CD14-positive monocyte (primary cell): ENCODE measurements at regions not wholly inside any gene's neighbourhood (a gene's known extent, or its start where the extent isn't known, plus 50 kb on each side); places are given as distances from the start of the nearest gene placed in this dataset.

ENCODE experiments used
- DNase-seq, 3 donors: peaks; one replicate each; pipeline ENCODE4 v3.0.0-alpha.2; 2011 to 2022
- H2AFZ ChIP-seq: 2 replicates; pipeline ENCODE4 v1.6.0; 2012; ENCODE audit warnings: mild to moderate bottlenecking, low read depth, low read length, inconsistent platforms; ENCODE audit not compliant: insufficient read depth, poor library complexity, severe bottlenecking
- H3K27ac ChIP-seq, 2 donors: 1 replicate in 1 of 2; 2 replicates in 1 of 2; pipeline ENCODE4 v1.5.1; 2012 to 2013; ENCODE audit warnings: low read length in 2 of 2, control low read depth in 1 of 2, inconsistent platforms in 1 of 2, low read depth in 1 of 2, mild to moderate bottlenecking in 1 of 2
- H3K27me3 ChIP-seq, 2 donors: one replicate each; pipeline versions ENCODE4 v1.6.0 to v1.6.1; 2011 to 2013; ENCODE audit warnings: low read length in 2 of 2; ENCODE audit not compliant: control insufficient read depth in 2 of 2, insufficient read depth in 2 of 2
- H3K36me3 ChIP-seq, 2 donors: replicated peaks in 1 of 2; 1 replicate in 1 of 2; 2 replicates in 1 of 2; pipeline versions ENCODE4 v1.5.1 to v1.6.1; 2012 to 2013; ENCODE audit warnings: low read length in 2 of 2, control low read depth in 1 of 2, inconsistent platforms in 1 of 2, mild to moderate bottlenecking in 1 of 2; ENCODE audit not compliant: insufficient read depth in 2 of 2, control insufficient read depth in 1 of 2
- H3K4me1 ChIP-seq, 2 donors: 1 replicate in 1 of 2; 2 replicates in 1 of 2; pipeline versions ENCODE4 v1.5.1 to v1.6.1; 2012 to 2013; ENCODE audit warnings: low read length in 2 of 2, control low read depth in 1 of 2, inconsistent platforms in 1 of 2, mild to moderate bottlenecking in 1 of 2, moderate library complexity in 1 of 2; ENCODE audit not compliant: insufficient read depth in 2 of 2, control insufficient read depth in 1 of 2
- H3K4me2 ChIP-seq: replicated peaks from 2 replicates; pipeline ENCODE3; 2012; ENCODE audit warnings: low read length, moderate library complexity, mild to moderate bottlenecking; ENCODE audit not compliant: poor library complexity, severe bottlenecking; ENCODE audit errors: extremely low read depth
- H3K4me3 ChIP-seq, 3 experiments: fragments of 200-600 bp in 1 of 3; sonication (generic) in 1 of 3; replicated peaks in 1 of 3; 1 replicate in 2 of 3; 2 replicates in 1 of 3; pipeline ENCODE4 v1.5.1; 2011 to 2013; ENCODE audit warnings: low read length in 3 of 3, mild to moderate bottlenecking in 3 of 3, control low read depth in 2 of 3, low read depth in 2 of 3, inconsistent platforms in 1 of 3, moderate library complexity in 1 of 3
- H3K79me2 ChIP-seq: 2 replicates; pipeline ENCODE4 v1.6.0; 2012; ENCODE audit warnings: mild to moderate bottlenecking, control low read depth, inconsistent platforms, low read length, moderate library complexity; ENCODE audit not compliant: insufficient read depth
- H3K9ac ChIP-seq: 2 replicates; pipeline ENCODE4 v1.6.0; 2017; ENCODE audit warnings: low read length, mild to moderate bottlenecking; ENCODE audit not compliant: insufficient read depth, poor library complexity, severe bottlenecking
- H3K9me3 ChIP-seq, 2 donors: replicated peaks in 1 of 2; 1 replicate in 1 of 2; 2 replicates in 1 of 2; pipeline versions ENCODE4 v1.5.1 to v1.6.1; 2012 to 2013; ENCODE audit warnings: low read length in 2 of 2, control low read depth in 1 of 2; ENCODE audit not compliant: control insufficient read depth in 1 of 2, insufficient read depth in 1 of 2
- H4K20me1 ChIP-seq: 2 replicates; pipeline ENCODE4 v1.6.0; 2012; ENCODE audit warnings: mild to moderate bottlenecking, low read length, control low read depth, moderate library complexity; ENCODE audit not compliant: insufficient read depth
- H3K27ac Mint-ChIP-seq, 7 donors: one replicate each; pipeline ENCODE4 v1.8.0; 2020; ENCODE audit warnings: mild to moderate bottlenecking in 7 of 7, mixed read lengths in 7 of 7, moderate library complexity in 6 of 7, inconsistent platforms in 2 of 7
- H3K27me3 Mint-ChIP-seq, 3 donors: one replicate each; pipeline ENCODE4 v1.8.0; 2021 to 2022; ENCODE audit warnings: low read depth in 3 of 3, mild to moderate bottlenecking in 3 of 3, mixed read lengths in 3 of 3, moderate library complexity in 3 of 3, inconsistent platforms in 1 of 3
- H3K36me3 Mint-ChIP-seq, 2 donors: one replicate each; pipeline ENCODE4 v1.8.0; 2020; ENCODE audit warnings: mixed read lengths in 2 of 2, inconsistent platforms in 1 of 2, mild to moderate bottlenecking in 1 of 2
- H3K4me1 Mint-ChIP-seq: one replicate; pipeline ENCODE4 v1.8.0; 2020; ENCODE audit warnings: mild to moderate bottlenecking, mixed read lengths
- H3K4me3 Mint-ChIP-seq, 2 donors: one replicate each; pipeline ENCODE4 v1.8.0; 2020; ENCODE audit warnings: mild to moderate bottlenecking in 2 of 2, mixed read lengths in 2 of 2, moderate library complexity in 1 of 2
- H3K9me3 Mint-ChIP-seq, 7 donors: one replicate each; pipeline ENCODE4 v1.8.0; 2020 to 2022; ENCODE audit warnings: mixed read lengths in 7 of 7, mild to moderate bottlenecking in 6 of 7, moderate library complexity in 6 of 7, inconsistent platforms in 2 of 7
- WGBS: methylation state at CpG from one replicate; pipeline ENCODE4 v1.1.5; 2013; ENCODE audit warnings: missing lambda C conversion rate; ENCODE audit not compliant: insufficient coverage; 5-methylcytosine and 5-hydroxymethylcytosine counted together
- intact Hi-C, 2 donors: fragments of 100-400 bp; cut with micrococcal nuclease; formaldehyde crosslinking; loops; one replicate each; pipeline versions ENCODE4 v1.15.0 to v1.15.1; 2023
- TF ChIP-seq, protein P1 (sequence below): fragments of 200-600 bp; IDR thresholded peaks from one replicate; pipeline ENCODE4 v1.8.0; 2022; ENCODE audit warnings: antibody characterized with exemption, mild to moderate bottlenecking

DNA sequence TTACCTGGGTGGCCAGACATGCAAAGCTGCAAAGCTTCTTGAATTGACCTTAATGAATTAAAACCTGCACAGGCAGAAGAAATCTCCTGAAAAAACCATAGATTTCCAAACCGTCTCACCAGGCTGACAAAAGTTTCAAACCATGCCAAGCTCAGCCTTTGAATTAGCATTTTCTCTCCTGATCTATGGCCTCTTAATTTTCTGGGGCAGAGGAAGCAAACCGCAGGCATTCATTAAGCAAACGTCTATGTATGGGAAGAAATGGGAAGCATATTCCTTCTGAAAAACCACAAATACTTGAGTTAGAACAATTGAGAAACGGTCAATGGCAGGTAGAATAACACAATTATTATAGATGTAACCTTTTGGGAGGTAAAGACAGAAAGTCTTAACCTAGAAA is 500.2 kb upstream of the NR2F2 start:
- H3K36me3 ChIP-seq, result no peaks in the 10 kb centered on the region
- no peak overlapping the region for H3K9ac ChIP-seq
- no peaks in the 10 kb centered on the region for H3K9me3 ChIP-seq
- intact Hi-C loops, result no loop called here
- H3K9me3 Mint-ChIP-seq, result no peaks in the 10 kb centered on the region
- no peaks in the 10 kb centered on the region for H3K27me3 ChIP-seq
- TF ChIP-seq, protein P1, sequence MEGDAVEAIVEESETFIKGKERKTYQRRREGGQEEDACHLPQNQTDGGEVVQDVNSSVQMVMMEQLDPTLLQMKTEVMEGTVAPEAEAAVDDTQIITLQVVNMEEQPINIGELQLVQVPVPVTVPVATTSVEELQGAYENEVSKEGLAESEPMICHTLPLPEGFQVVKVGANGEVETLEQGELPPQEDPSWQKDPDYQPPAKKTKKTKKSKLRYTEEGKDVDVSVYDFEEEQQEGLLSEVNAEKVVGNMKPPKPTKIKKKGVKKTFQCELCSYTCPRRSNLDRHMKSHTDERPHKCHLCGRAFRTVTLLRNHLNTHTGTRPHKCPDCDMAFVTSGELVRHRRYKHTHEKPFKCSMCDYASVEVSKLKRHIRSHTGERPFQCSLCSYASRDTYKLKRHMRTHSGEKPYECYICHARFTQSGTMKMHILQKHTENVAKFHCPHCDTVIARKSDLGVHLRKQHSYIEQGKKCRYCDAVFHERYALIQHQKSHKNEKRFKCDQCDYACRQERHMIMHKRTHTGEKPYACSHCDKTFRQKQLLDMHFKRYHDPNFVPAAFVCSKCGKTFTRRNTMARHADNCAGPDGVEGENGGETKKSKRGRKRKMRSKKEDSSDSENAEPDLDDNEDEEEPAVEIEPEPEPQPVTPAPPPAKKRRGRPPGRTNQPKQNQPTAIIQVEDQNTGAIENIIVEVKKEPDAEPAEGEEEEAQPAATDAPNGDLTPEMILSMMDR, result no peak
- no peaks in the 10 kb centered on the region for H3K4me1 Mint-ChIP-seq
- WGBS, result no CpG with 5 or more reads among the region's 4 CpGs
- no peaks in the 10 kb centered on the region for H3K79me2 ChIP-seq
- no peaks in the 10 kb centered on the region for H4K20me1 ChIP-seq
- no peak overlapping the region for H3K4me3 ChIP-seq
- peaks cover 0 to 5% (median 3%) of the 10 kb centered on the region in 3 donors for H3K27me3 Mint-ChIP-seq
- H3K27ac ChIP-seq, result no peak overlapping the region
- H2AFZ ChIP-seq, result no peak overlapping the region
- no peaks in the 10 kb centered on the region for H3K36me3 Mint-ChIP-seq
- no peaks in the 10 kb centered on the region for H3K4me1 ChIP-seq
- H3K4me3 Mint-ChIP-seq, result no peak overlapping the region
- no peak overlapping the region for H3K4me2 ChIP-seq
- no peak for DNase-seq
- no peak overlapping the region for H3K27ac Mint-ChIP-seq

DNA sequence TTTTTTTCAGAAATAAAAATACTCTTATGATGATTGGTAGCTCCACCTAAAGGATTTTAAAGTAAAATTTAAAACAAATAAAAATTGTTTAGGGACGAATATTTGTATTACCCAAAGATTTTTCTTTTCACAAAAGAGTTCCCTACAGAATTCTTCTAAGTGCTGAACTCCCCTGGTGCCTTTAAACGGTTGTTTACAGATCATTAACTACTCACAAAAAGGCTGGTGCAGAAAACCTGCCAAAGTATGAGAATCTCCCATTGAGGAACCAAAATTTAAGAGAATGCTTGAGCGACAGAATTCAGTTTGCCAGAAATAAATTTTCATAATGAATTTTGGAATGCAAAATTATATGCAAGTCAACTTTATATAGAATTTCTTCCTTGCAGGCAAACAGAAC is 497.8 kb upstream of the NR2F2 start:
- no peaks in the 10 kb centered on the region for H3K36me3 Mint-ChIP-seq
- Histone ChIP-seq H3K4me3 (no peak overlapping the region), H4K20me1 (no peaks in the 10 kb centered on the region), H3K27ac (no peak overlapping the region), H3K79me2 (no peaks in the 10 kb centered on the region), H3K27me3 (no peaks in the 10 kb centered on the region), H3K4me1 (no peaks in the 10 kb centered on the region), H2AFZ (no peak overlapping the region), H3K4me2 (no peak overlapping the region), H3K9me3 (no peaks in the 10 kb centered on the region), H3K9ac (no peak overlapping the region), H3K36me3 (no peaks in the 10 kb centered on the region)
- H3K27me3 Mint-ChIP-seq, result peaks cover 0 to 5% (median 2%) of the 10 kb centered on the region in 3 donors
- no peaks in the 10 kb centered on the region for H3K4me1 Mint-ChIP-seq
- H3K27ac Mint-ChIP-seq, result no peak overlapping the region
- DNase-seq, result no peak
- H3K9me3 Mint-ChIP-seq, result no peaks in the 10 kb centered on the region
- intact Hi-C loops, result no loop called here
- TF ChIP-seq, protein P1, result no peak
- H3K4me3 Mint-ChIP-seq, result no peak overlapping the region
- WGBS, result no CpG with 5 or more reads among the region's 3 CpGs
